GM13977 (cell line): ENCODE measurements at regions not wholly inside any gene's neighbourhood (a gene's known extent, or its start where the extent isn't known, plus 50 kb on each side); places are given as distances from the start of the nearest gene placed in this dataset.

ENCODE experiments used
- DNase-seq: peaks from one replicate; pipeline ENCODE4 v3.0.0; 2012; ENCODE audit warnings: low spot score
- in situ Hi-C: fragments of 300-500 bp; cut with MboI; formaldehyde crosslinking; loops from one replicate; pipeline ENCODE4 v1.12.0; 2022; ENCODE audit warnings: low sequenced_read_pairs, low pct_unique_long_range_greater_than_20kb, mixed read lengths, inconsistent platforms; ENCODE audit not compliant: unreplicated experiment
- TF ChIP-seq, protein P1 (sequence below): IDR thresholded peaks from 2 replicates; pipeline ENCODE4 v1.5.1; 2012; ENCODE audit warnings: mild to moderate bottlenecking, control low read depth; ENCODE audit not compliant: insufficient read depth; ENCODE audit errors: extremely low read depth, missing control alignments

DNA sequence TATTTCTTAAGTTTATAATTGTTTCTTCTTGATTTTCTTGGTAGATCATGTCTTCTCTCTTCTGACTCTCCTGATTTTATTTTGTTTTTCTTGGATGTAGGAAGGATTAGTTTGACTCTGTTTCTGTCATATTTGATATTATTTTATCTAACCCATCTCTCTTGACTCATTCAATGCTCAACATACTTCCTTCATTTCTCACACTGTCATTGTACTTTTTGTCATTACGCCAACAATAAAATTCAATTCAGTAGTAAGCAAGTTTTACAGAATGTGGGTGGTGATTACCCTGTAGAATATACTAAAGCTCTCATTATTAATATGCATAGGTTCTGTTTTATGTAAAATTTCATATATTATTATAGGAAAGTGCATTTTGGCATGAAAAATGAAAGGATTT, 1303.0 kb upstream of the AGA start:
- TF ChIP-seq, protein P1, sequence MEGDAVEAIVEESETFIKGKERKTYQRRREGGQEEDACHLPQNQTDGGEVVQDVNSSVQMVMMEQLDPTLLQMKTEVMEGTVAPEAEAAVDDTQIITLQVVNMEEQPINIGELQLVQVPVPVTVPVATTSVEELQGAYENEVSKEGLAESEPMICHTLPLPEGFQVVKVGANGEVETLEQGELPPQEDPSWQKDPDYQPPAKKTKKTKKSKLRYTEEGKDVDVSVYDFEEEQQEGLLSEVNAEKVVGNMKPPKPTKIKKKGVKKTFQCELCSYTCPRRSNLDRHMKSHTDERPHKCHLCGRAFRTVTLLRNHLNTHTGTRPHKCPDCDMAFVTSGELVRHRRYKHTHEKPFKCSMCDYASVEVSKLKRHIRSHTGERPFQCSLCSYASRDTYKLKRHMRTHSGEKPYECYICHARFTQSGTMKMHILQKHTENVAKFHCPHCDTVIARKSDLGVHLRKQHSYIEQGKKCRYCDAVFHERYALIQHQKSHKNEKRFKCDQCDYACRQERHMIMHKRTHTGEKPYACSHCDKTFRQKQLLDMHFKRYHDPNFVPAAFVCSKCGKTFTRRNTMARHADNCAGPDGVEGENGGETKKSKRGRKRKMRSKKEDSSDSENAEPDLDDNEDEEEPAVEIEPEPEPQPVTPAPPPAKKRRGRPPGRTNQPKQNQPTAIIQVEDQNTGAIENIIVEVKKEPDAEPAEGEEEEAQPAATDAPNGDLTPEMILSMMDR, result no peak
- in situ Hi-C loops, result no loop called here
- DNase-seq, result no peak

DNA sequence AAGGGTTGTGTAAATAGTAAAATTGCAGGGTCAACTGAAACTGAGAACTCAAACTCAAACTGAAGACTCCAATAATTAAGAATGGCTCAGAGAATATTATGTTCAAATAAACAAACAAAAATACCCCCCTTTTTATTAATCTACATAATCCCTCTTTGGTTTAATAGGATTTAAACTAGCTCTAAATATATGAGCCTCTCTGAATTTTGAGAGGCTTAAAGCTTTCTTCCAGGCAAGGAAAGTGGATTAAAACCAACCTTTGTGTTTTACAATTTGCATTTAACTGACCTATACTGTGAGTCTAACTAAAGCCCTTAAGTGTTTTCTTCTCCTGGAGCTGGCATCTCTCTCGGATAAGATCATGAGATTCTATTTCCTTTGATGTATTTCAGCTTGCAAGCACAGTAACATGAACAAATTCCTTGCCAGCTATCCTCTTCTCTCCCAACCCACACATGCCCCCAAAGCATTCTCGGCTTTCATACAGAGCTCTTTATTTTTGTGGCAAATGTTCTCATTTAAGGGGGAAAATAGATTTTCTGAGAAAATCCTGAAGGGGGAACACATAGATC, 1310.8 kb upstream of the AGA start:
- no peak for DNase-seq
- TF ChIP-seq, protein P1, result no peak
- in situ Hi-C loops, result no loop called here

DNA sequence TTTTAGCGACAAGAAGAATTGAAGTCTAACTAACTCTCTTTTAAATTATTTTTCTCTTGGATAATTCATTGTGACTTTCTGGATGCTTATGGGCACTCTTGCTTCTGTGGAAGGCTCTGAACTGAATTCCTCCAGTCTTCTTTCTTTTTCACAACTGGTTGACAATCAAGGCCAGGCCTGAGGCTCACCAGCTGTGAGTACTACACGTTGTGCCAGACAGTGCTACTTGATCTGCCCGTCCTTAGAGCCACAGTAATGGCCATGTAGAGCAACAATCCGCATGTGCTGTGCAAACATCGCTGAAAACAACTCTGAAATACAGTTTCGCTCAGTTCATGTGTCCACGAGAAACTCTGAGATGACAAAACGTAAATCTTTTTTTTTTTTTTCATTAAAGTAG, 1336.3 kb upstream of the AGA start:
- TF ChIP-seq, protein P1, result no peak
- in situ Hi-C loops, result no loop called here
- DNase-seq, result no peak

DNA sequence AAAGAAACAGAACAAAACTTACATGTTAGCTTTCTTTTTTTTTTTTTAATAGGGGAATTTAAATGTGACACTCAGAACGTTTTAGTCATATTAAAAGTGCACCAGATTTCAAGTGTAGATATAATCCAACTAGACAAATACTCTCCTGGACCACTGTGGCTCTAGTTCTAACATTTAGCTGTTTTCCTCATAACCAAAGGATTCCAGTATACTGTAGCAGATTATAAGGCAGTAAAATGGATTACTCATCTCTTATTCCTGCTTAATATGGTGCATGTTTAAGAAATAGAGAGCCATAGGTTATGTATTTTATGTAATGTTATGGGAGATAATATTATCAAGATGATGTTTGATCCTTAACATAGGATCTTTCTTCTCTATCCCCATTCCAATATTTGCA, 1339.5 kb upstream of the AGA start:
- in situ Hi-C loops, result no loop called here

DNA sequence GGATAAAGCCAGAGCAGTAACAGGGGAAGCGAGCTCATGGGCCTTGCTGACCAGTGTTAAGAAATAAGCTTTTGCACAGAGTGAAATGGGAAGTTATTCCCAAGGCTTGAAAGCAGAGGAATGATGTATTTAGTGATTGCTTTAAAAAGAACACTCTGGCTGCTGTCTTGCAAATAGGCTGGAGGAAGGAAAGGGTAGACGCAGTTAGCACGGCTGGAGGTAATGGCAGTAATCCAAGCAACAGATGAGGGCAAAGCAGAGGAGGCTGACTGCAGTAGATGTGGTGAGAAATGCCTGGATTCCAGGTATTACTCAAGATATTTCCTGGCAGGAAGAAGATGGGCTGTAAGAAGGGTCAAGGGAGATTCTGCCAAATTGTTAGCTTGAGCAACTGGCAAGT, 1342.3 kb upstream of the AGA start:
- TF ChIP-seq, protein P1, result no peak
- DNase-seq, result no peak
- in situ Hi-C loops, result no loop called here

More for the DNA sequence above, 1339.5 kb upstream of the AGA start:
- TF ChIP-seq, protein P1, result no peak
- no peak for DNase-seq

DNA sequence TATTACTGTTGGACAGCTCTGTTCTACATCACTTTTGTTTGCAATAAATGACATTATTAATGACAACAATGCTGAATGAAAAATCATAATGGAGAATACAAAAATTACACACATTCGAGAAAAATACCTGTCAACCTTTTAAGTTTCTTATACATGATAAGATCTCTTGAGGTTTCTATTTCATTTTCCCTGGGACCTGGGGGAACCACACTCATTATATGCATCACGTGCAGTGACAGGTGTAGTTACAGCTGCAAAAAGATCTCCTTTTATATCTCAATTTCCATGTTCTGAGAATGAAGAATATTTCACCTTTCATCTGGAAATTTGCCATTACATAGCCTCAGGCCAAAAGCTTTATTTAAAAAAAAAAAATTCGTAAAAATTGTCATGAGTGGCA, 1347.0 kb upstream of the AGA start:
- TF ChIP-seq, protein P1, result no peak
- DNase-seq, result no peak
- in situ Hi-C loops, result no loop called here

DNA sequence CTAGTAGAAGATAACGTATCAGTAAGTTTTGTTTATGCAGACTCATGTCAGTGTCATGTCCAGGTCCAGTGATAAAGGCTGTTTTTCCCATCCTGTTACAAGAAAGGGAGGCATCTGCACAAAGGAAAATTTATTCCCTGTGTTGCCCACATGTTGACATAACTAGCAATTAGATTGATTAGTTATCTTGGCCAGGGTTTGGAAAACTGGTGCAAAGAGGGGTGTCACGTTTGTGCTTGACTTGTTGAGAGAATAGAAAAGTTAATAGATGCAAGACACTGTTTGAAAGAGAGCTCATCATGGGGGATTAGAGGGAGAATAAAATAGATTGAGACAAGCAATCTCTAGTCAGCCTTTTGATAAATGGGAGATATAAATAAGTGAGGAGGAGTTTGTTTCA, 1357.0 kb upstream of the AGA start:
- no peak for DNase-seq
- TF ChIP-seq, protein P1, result no peak
- in situ Hi-C loops, result no loop called here
